Ovary (tissue), 3 donors: ENCODE measurements at regions not wholly inside any gene's neighbourhood (a gene's known extent, or its start where the extent isn't known, plus 50 kb on each side); places are given as distances from the start of the nearest gene placed in this dataset.

Experiments
- CTCF ChIP-seq, 3 donors: fragments of 450-650 bp in 2 of 3; fragments of 200-600 bp in 1 of 3; IDR thresholded peaks; one replicate each; pipeline versions ENCODE4 v1.5.1 to v1.8.0; 2016 to 2022; ENCODE audit warnings: antibody characterized with exemption in 3 of 3, mild to moderate bottlenecking in 1 of 3
- EP300 ChIP-seq: sonication (generic); formaldehyde crosslinking; IDR thresholded peaks from one replicate; pipeline ENCODE4 v1.6.1; 2017; ENCODE audit warnings: antibody characterized with exemption
- POLR2A ChIP-seq: fragments of 450-650 bp; IDR thresholded peaks from one replicate; pipeline ENCODE4 v1.6.1; 2017; ENCODE audit warnings: antibody characterized with exemption, mild to moderate bottlenecking, moderate library complexity
- donor health status: DM: no; HTN: no; CAD: no.

- TF ChIP-seq CTCF (IDR thresholded peaks at IDR 0.05) (no peak), POLR2A (no peak), EP300 (no peak)
These were observed 301.1 kb upstream of the NRIP1 start for GRCh38 chr21:15365751-15366392.
